Osteoblast (primary cell): ENCODE measurements at regions not wholly inside any gene's neighbourhood (a gene's known extent, or its start where the extent isn't known, plus 50 kb on each side); places are given as distances from the start of the nearest gene placed in this dataset.

ENCODE experiments used
- DNase-seq: peaks from one replicate; pipeline ENCODE4 v3.0.0; 2011; ENCODE audit warnings: low spot score, mixed read lengths; ENCODE audit not compliant: insufficient read length; ENCODE audit errors: missing footprints
- H2AFZ ChIP-seq: 2 replicates; pipeline ENCODE4 v1.6.0; 2011; ENCODE audit warnings: mild to moderate bottlenecking, low read length
- H3K27ac ChIP-seq: 2 replicates; pipeline ENCODE4 v1.5.1; 2011; ENCODE audit warnings: mild to moderate bottlenecking, low read depth, low read length, moderate library complexity
- H3K27me3 ChIP-seq: 2 replicates; pipeline ENCODE4 v1.6.0; 2012; ENCODE audit warnings: mild to moderate bottlenecking, control low read depth, inconsistent platforms, low read length, moderate library complexity; ENCODE audit not compliant: insufficient read depth
- H3K36me3 ChIP-seq: 2 replicates; pipeline ENCODE4 v1.5.1; 2011; ENCODE audit warnings: mild to moderate bottlenecking, low read length, control low read depth, moderate library complexity; ENCODE audit not compliant: insufficient read depth
- H3K4me1 ChIP-seq: 2 replicates; pipeline ENCODE4 v1.5.1; 2011; ENCODE audit warnings: mild to moderate bottlenecking, low read length, control low read depth, moderate library complexity; ENCODE audit not compliant: insufficient read depth
- H3K4me2 ChIP-seq: 2 replicates; pipeline ENCODE4 v1.6.0; 2011; ENCODE audit warnings: mild to moderate bottlenecking, low read length; ENCODE audit not compliant: insufficient read depth
- H3K4me3 ChIP-seq: fragments of 200-600 bp; sonication (generic); 3 replicates; pipeline ENCODE4 v1.5.1; 2012; ENCODE audit warnings: mild to moderate bottlenecking, low read length, inconsistent platforms; ENCODE audit not compliant: insufficient read depth
- H3K79me2 ChIP-seq: 2 replicates; pipeline ENCODE4 v1.6.0; 2012; ENCODE audit warnings: mild to moderate bottlenecking, low read length, control low read depth, inconsistent platforms; ENCODE audit not compliant: insufficient read depth
- H3K9me3 ChIP-seq: 2 replicates; pipeline ENCODE4 v1.5.1; 2011; ENCODE audit warnings: low read depth, low read length, control low read depth
- H4K20me1 ChIP-seq: 2 replicates; pipeline ENCODE4 v1.6.0; 2012; ENCODE audit warnings: mild to moderate bottlenecking, low read length, control low read depth; ENCODE audit not compliant: insufficient read depth
- CTCF ChIP-seq: IDR thresholded peaks from 2 replicates; pipeline ENCODE4 v1.5.1; 2011; ENCODE audit warnings: mild to moderate bottlenecking, low read depth, low read length, moderate library complexity; ENCODE audit errors: extremely low read depth

DNA sequence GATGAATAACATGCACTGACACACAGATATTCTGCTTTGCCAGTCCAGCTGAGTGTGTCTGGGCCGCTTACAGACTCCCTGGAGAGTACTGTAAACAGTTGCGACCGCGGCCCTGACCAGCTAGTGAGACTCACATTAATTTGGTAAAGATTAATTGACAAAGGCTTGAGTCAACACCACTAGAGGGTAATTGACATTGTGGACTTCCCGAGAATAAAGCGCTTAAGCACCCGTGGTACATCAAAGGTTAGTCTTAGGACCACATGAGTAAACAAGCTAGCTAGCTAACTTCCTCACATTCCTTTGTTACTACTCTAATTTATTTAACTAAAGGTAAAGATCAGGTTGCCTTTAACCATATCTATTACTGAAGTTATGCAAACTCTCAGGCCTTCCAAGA lies 624.4 kb upstream of the ARGLU1 start:
- DNase-seq = no peak
- no peaks in the 10 kb centered on the region for H3K79me2 ChIP-seq
- no peak for TF ChIP-seq CTCF
- H3K4me2 ChIP-seq = no peak overlapping the region
- no peaks in the 10 kb centered on the region for H4K20me1 ChIP-seq
- H3K4me1 ChIP-seq = no peaks in the 10 kb centered on the region
- no peaks in the 10 kb centered on the region for H3K9me3 ChIP-seq
- no peaks in the 10 kb centered on the region for H3K36me3 ChIP-seq
- H3K4me3 ChIP-seq = no peak overlapping the region
- no peaks in the 10 kb centered on the region for H3K27me3 ChIP-seq
- H3K27ac ChIP-seq = no peak overlapping the region
- H2AFZ ChIP-seq = no peak overlapping the region

GRCh38 chr13:107190065-107190464 lies 622.1 kb upstream of the ARGLU1 start:
- TF ChIP-seq CTCF = no peak
- no peaks in the 10 kb centered on the region for H3K36me3 ChIP-seq
- H3K27me3 ChIP-seq = no peaks in the 10 kb centered on the region
- H3K27ac ChIP-seq = no peak overlapping the region
- H3K4me1 ChIP-seq = no peaks in the 10 kb centered on the region
- no peak overlapping the region for H2AFZ ChIP-seq
- DNase-seq = no peak
- no peaks in the 10 kb centered on the region for H3K79me2 ChIP-seq
- no peaks in the 10 kb centered on the region for H3K9me3 ChIP-seq
- H3K4me2 ChIP-seq = no peak overlapping the region
- no peaks in the 10 kb centered on the region for H4K20me1 ChIP-seq
- H3K4me3 ChIP-seq = no peak overlapping the region

DNA sequence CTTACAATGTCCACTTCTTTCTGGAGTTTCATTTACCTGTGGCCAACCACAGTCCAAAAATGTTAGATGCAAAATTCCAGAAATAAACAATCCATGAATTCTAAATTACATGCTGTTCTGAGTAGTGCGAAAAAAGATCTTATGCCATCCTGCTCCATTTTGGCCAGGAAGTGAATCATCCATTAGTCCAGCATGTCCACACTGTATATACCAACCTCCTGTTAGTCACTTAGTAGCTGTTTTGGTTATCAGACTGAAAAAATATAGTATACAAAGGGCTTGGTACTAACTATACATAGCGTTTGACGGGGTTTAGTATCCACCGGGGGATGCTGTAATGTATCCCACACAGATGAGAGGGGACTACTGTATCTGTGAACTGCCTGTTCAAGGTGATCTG lies 618.0 kb upstream of the ARGLU1 start:
- no peak overlapping the region for H2AFZ ChIP-seq
- no peaks in the 10 kb centered on the region for H3K4me1 ChIP-seq
- H4K20me1 ChIP-seq = no peaks in the 10 kb centered on the region
- no peak overlapping the region for H3K4me3 ChIP-seq
- H3K79me2 ChIP-seq = no peaks in the 10 kb centered on the region
- H3K4me2 ChIP-seq = no peak overlapping the region
- H3K9me3 ChIP-seq = peaks cover 3% of the 10 kb centered on the region
- H3K36me3 ChIP-seq = no peaks in the 10 kb centered on the region
- DNase-seq = no peak
- H3K27ac ChIP-seq = no peak overlapping the region
- H3K27me3 ChIP-seq = no peaks in the 10 kb centered on the region
- TF ChIP-seq CTCF = no peak

- no peak overlapping the region for H3K4me3 ChIP-seq
- H4K20me1 ChIP-seq = no peaks in the 10 kb centered on the region
- H3K27me3 ChIP-seq = no peaks in the 10 kb centered on the region
- H3K27ac ChIP-seq = no peak overlapping the region
- no peaks in the 10 kb centered on the region for H3K4me1 ChIP-seq
- H3K4me2 ChIP-seq = no peak overlapping the region
- no peak for DNase-seq
- H3K36me3 ChIP-seq = no peaks in the 10 kb centered on the region
- H3K9me3 ChIP-seq = no peaks in the 10 kb centered on the region
- H3K79me2 ChIP-seq = no peaks in the 10 kb centered on the region
- H2AFZ ChIP-seq = no peak overlapping the region
- no peak for TF ChIP-seq CTCF
These were observed 602.5 kb upstream of the ARGLU1 start for GRCh38 chr13:107170270-107170931.
